Sigmoid colon (tissue), 4 donors: ENCODE measurements at regions not wholly inside any gene's neighbourhood (a gene's known extent, or its start where the extent isn't known, plus 50 kb on each side); places are given as distances from the start of the nearest gene placed in this dataset.

Experiments used
- CTCF ChIP-seq, 4 experiments: fragments of 450-650 bp in 3 of 4; fragments of 200-600 bp in 1 of 4; IDR thresholded peaks; one replicate each; pipeline ENCODE4 v1.5.1; 2016 to 2019; ENCODE audit warnings: antibody characterized with exemption in 4 of 4, mild to moderate bottlenecking in 3 of 4, moderate library complexity in 2 of 4
- EP300 ChIP-seq, 4 donors: sonication (generic); formaldehyde crosslinking; IDR thresholded peaks; one replicate each; pipeline ENCODE4 v1.6.1; 2017; ENCODE audit warnings: antibody characterized with exemption in 4 of 4
- POLR2A ChIP-seq, 2 donors: fragments of 450-650 bp; IDR thresholded peaks; one replicate each; pipeline ENCODE4 v1.6.1; 2016; ENCODE audit warnings: antibody characterized with exemption in 2 of 2, mild to moderate bottlenecking in 2 of 2, moderate library complexity in 2 of 2

GRCh38 chr20:60837173-60837770 is 414.8 kb upstream of the CDH4 start:
- TF ChIP-seq CTCF (IDR thresholded peaks at IDR 0.05) (no peak), POLR2A (IDR thresholded peaks at IDR 0.05) (no peak), EP300 (IDR thresholded peaks at IDR 0.05) (no peak)
